ENCODE measurements at regions not wholly inside any gene's neighbourhood (a gene's known extent, or its start where the extent isn't known, plus 50 kb on each side); places are given as distances from the start of the nearest gene placed in this dataset.

DNA sequence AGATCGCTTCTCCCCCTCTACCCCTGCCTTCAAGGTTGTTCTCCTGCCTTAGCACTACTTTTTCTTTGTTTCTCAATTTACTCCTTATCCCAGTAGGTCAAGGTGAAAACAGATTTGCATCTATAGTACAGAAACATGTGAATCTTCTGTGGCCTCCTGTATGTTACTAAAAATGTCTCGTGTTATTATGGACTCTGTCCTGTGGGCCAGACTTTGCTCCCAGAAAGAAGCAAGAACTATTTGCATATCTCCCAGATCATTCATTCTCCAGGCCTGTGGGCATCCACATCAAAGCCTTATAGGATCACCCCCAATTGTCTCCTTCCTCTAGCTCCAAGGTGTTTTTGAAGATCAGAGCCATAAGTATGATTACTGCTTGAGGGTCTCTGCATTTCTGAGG is 169.5 kb upstream of the ROPN1 start:
- no peak overlapping the region for H3K4me2 ChIP-seq (ENCODE audit: insufficient read depth, low read length)
- H3K79me2 ChIP-seq (ENCODE audit: control insufficient read depth, insufficient read depth, low read length) = no peaks in the 10 kb centered on the region
- H2AFZ ChIP-seq (ENCODE audit: low read depth, low read length) = no peak overlapping the region
- no TSS peak for BruUV-seq (replicated peaks)
- no peak overlapping the region for H3K27ac ChIP-seq (ENCODE audit: insufficient read depth, low read depth, low read length)
- no peaks in the 10 kb centered on the region for H4K20me1 ChIP-seq (replicated peaks; ENCODE audit: control insufficient read depth, extremely low read depth, insufficient read depth, low read length)
- DNase-seq (ENCODE audit: low read depth, low spot score) = no peak
- H3K36me3 ChIP-seq (ENCODE audit: control insufficient read depth in 2 of 2, extremely low read depth in 1 of 2, insufficient read depth in 2 of 2, low read length in 2 of 2) = no peaks in the 10 kb centered on the region
- CTCF ChIA-PET = no interaction called here
- FAIRE-seq = no peak
- dilution Hi-C loops (cut with MboI; ENCODE audit: extremely low pct_ligation_motif_present, low sequenced_read_pairs) (no loop called here), intact Hi-C loops (cut with micrococcal nuclease) (no loop called here)
- H3K9me1 ChIP-seq (replicated peaks; ENCODE audit: control insufficient read depth, extremely low read depth, insufficient read depth, low read length) = no peaks in the 10 kb centered on the region
- no peaks in the 10 kb centered on the region for H3K9me3 ChIP-seq (replicated peaks; ENCODE audit: control insufficient read depth, insufficient read depth, low read length)
- no peaks in the 10 kb centered on the region for H3K27me3 ChIP-seq (ENCODE audit: control insufficient read depth in 2 of 2, insufficient read depth in 2 of 2, low read length in 2 of 2)
- no peaks in the 10 kb centered on the region for H3K4me1 ChIP-seq (ENCODE audit: control insufficient read depth, extremely low read depth, insufficient read depth, low read length)
- no peak overlapping the region for H3K9ac ChIP-seq (replicated peaks; ENCODE audit: extremely low read depth, insufficient read depth, low read length)
- H3K4me3 ChIP-seq (replicated peaks in 1 of 3; ENCODE audit: insufficient read depth in 1 of 3, low read depth in 1 of 3, low read length in 3 of 3) = no peak overlapping the region
- TF ChIP-seq EZH2 (IDR thresholded peaks at IDR 0.05; ENCODE audit: borderline replicate concordance, low read depth, low read length, severe bottlenecking) = no peak
- TF ChIP-seq, protein P1, sequence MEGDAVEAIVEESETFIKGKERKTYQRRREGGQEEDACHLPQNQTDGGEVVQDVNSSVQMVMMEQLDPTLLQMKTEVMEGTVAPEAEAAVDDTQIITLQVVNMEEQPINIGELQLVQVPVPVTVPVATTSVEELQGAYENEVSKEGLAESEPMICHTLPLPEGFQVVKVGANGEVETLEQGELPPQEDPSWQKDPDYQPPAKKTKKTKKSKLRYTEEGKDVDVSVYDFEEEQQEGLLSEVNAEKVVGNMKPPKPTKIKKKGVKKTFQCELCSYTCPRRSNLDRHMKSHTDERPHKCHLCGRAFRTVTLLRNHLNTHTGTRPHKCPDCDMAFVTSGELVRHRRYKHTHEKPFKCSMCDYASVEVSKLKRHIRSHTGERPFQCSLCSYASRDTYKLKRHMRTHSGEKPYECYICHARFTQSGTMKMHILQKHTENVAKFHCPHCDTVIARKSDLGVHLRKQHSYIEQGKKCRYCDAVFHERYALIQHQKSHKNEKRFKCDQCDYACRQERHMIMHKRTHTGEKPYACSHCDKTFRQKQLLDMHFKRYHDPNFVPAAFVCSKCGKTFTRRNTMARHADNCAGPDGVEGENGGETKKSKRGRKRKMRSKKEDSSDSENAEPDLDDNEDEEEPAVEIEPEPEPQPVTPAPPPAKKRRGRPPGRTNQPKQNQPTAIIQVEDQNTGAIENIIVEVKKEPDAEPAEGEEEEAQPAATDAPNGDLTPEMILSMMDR (IDR thresholded peaks at IDR 0.05; ENCODE audit: extremely low read depth in 1 of 2, insufficient read depth in 1 of 2, low read depth in 1 of 2, low read length in 2 of 2) = no peak
- no peak for TF ChIP-seq GATA2 (IDR thresholded peaks at IDR 0.05; ENCODE audit: insufficient read depth, insufficient read length, low read depth, low read length)
- TF ChIP-seq POLR2AphosphoS5 (IDR thresholded peaks at IDR 0.05; ENCODE audit: insufficient read depth, low read depth, low read length) = no peak
- no peak for TF ChIP-seq JUN (IDR thresholded peaks at IDR 0.05; ENCODE audit: borderline replicate concordance, insufficient read depth, insufficient read length, low read depth)
- TF ChIP-seq FOS (IDR thresholded peaks at IDR 0.05; ENCODE audit: borderline replicate concordance, insufficient read depth, low read length) = no peak
- no peak for TF ChIP-seq MYC (IDR thresholded peaks at IDR 0.05; ENCODE audit: low read depth, low read length)
- TF ChIP-seq, protein P2, sequence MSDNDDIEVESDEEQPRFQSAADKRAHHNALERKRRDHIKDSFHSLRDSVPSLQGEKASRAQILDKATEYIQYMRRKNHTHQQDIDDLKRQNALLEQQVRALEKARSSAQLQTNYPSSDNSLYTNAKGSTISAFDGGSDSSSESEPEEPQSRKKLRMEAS (IDR thresholded peaks at IDR 0.05; ENCODE audit: insufficient read depth, insufficient read length) = no peak
- no peak for TF ChIP-seq POLR2A (IDR thresholded peaks at IDR 0.05; ENCODE audit: low read depth, low read length)
- POLR2A ChIA-PET = no interaction called here
